ENCODE measurements at regions not wholly inside any gene's neighbourhood (a gene's known extent, or its start where the extent isn't known, plus 50 kb on each side); places are given as distances from the start of the nearest gene placed in this dataset.

- no peak overlapping the region for H3K4me3 ChIP-seq (ENCODE audit: low read depth, low read length)
- in situ Hi-C loops (cut with HindIII; ENCODE audit: low sequenced_read_pairs) = loop anchor here (10.0 kb wide), 1 partner anchor 62 kb away; no protein-coding TSS in a partner anchor
- no peak for DNase-seq (ENCODE audit: low read depth)
- TF ChIP-seq CTCF (IDR thresholded peaks at IDR 0.05; ENCODE audit: low read depth, low read length, missing control alignments) = no peak
These were observed 55.4 kb upstream of the NCOR2 start for GRCh38 chr12:124622764-124623163.

- in situ Hi-C loops (cut with HindIII; ENCODE audit: low sequenced_read_pairs) = loop anchor here (10.0 kb wide), 1 partner anchor 62 kb away; no protein-coding TSS in a partner anchor
- DNase-seq (ENCODE audit: low read depth) = no peak
- no peak overlapping the region for H3K4me3 ChIP-seq (ENCODE audit: low read depth, low read length)
- no peak for TF ChIP-seq CTCF (IDR thresholded peaks at IDR 0.05; ENCODE audit: low read depth, low read length, missing control alignments)
These were observed 54.9 kb upstream of the NCOR2 start for GRCh38 chr12:124622331-124622730.

GRCh38 chr12:124621296-124621660 is 53.9 kb upstream of the NCOR2 start:
- no peak for TF ChIP-seq CTCF (IDR thresholded peaks at IDR 0.05; ENCODE audit: low read depth, low read length, missing control alignments)

GRCh38 chr12:124620606-124621295 is 53.3 kb upstream of the NCOR2 start:
- H3K4me3 ChIP-seq (ENCODE audit: low read depth, low read length) = no peak overlapping the region
- in situ Hi-C loops (cut with HindIII; ENCODE audit: low sequenced_read_pairs) = loop anchor here (10.0 kb wide), 1 partner anchor 64 kb away; no protein-coding TSS in a partner anchor
- TF ChIP-seq CTCF (IDR thresholded peaks at IDR 0.05; ENCODE audit: low read depth, low read length, missing control alignments) = no peak
- DNase-seq (ENCODE audit: low read depth) = no peak

More at GRCh38 chr12:124621296-124621660, 53.9 kb upstream of the NCOR2 start:
- H3K4me3 ChIP-seq (ENCODE audit: low read depth, low read length) = no peak overlapping the region
- in situ Hi-C loops (cut with HindIII; ENCODE audit: low sequenced_read_pairs) = loop anchor here (10.0 kb wide), 1 partner anchor 64 kb away; no protein-coding TSS in a partner anchor
- peak; percentile 83 for DNase-seq (ENCODE audit: low read depth)

GRCh38 chr12:124618291-124618902 is 51.0 kb upstream of the NCOR2 start:
- no peak for DNase-seq (ENCODE audit: low read depth)
- no peak for TF ChIP-seq CTCF (IDR thresholded peaks at IDR 0.05; ENCODE audit: low read depth, low read length, missing control alignments)
- in situ Hi-C loops (cut with HindIII; ENCODE audit: low sequenced_read_pairs) = no loop called here

GRCh38 chr12:124617615-124618014 is 50.2 kb upstream of the NCOR2 start:
- no peak for TF ChIP-seq CTCF (IDR thresholded peaks at IDR 0.05; ENCODE audit: low read depth, low read length, missing control alignments)
- DNase-seq (ENCODE audit: low read depth) = no peak
- H3K4me3 ChIP-seq (ENCODE audit: low read depth, low read length) = no peak overlapping the region
- in situ Hi-C loops (cut with HindIII; ENCODE audit: low sequenced_read_pairs) = no loop called here

More at GRCh38 chr12:124618291-124618902, 51.0 kb upstream of the NCOR2 start:
- H3K4me3 ChIP-seq (ENCODE audit: low read depth, low read length) = no peak overlapping the region

Data from astrocyte of the cerebellum (primary cell).